GM23338 (cell line): ENCODE measurements at regions not wholly inside any gene's neighbourhood (a gene's known extent, or its start where the extent isn't known, plus 50 kb on each side); places are given as distances from the start of the nearest gene placed in this dataset.

Experiments used
- ATAC-seq: fragments of 200-7000 bp; cut with Tn5 transposase; 3 replicates; pipeline ENCODE4 v1.9.1; 2020
- DNase-seq: peaks from one replicate; pipeline ENCODE4 v3.0.0-alpha.2; 2015; ENCODE audit warnings: low spot score
- H2AFZ ChIP-seq: fragments of 200-600 bp; sonication (generic); 2 replicates; pipeline ENCODE4 v1.8.0; 2016; ENCODE audit warnings: antibody characterized with exemption, mild to moderate bottlenecking, moderate library complexity
- H3F3A ChIP-seq: fragments of 200-600 bp; sonication (generic); replicated peaks from 2 replicates; pipeline ENCODE4 v1.8.0; 2017; ENCODE audit warnings: antibody characterized with exemption, mixed run types, low read depth
- H3K27ac ChIP-seq: fragments of 200-600 bp; sonication (generic); 2 replicates; pipeline ENCODE4 v1.6.1; 2016; ENCODE audit warnings: low read depth
- H3K27me3 ChIP-seq: fragments of 200-600 bp; sonication (generic); 2 replicates; pipeline ENCODE4 v1.8.0; 2016; ENCODE audit warnings: mild to moderate bottlenecking, mixed run types, moderate library complexity; ENCODE audit not compliant: insufficient read depth
- H3K36me3 ChIP-seq: fragments of 200-600 bp; sonication (generic); 2 replicates; pipeline ENCODE4 v1.8.0; 2016; ENCODE audit warnings: mild to moderate bottlenecking; ENCODE audit not compliant: insufficient read depth
- H3K4me1 ChIP-seq: fragments of 200-600 bp; sonication (generic); 2 replicates; pipeline ENCODE4 v1.8.0; 2016; ENCODE audit warnings: mild to moderate bottlenecking, moderate library complexity; ENCODE audit not compliant: insufficient read depth
- H3K4me2 ChIP-seq: fragments of 200-600 bp; sonication (generic); 2 replicates; pipeline ENCODE4 v1.7.1; 2017; ENCODE audit warnings: mixed run types
- H3K4me3 ChIP-seq: fragments of 200-600 bp; sonication (generic); 2 replicates; pipeline ENCODE4 v1.6.1; 2016; ENCODE audit warnings: mixed run types
- H3K79me2 ChIP-seq: fragments of 200-600 bp; sonication (generic); replicated peaks from 2 replicates; pipeline ENCODE4 v1.8.0; 2017; ENCODE audit warnings: mild to moderate bottlenecking; ENCODE audit not compliant: insufficient read depth
- H3K9me2 ChIP-seq: fragments of 200-600 bp; sonication (generic); 2 replicates; pipeline ENCODE4 v1.8.0; 2017; ENCODE audit not compliant: insufficient read depth
- H4K20me1 ChIP-seq: fragments of 200-600 bp; sonication (generic); replicated peaks from 2 replicates; pipeline ENCODE4 v1.8.0; 2017; ENCODE audit warnings: mild to moderate bottlenecking; ENCODE audit not compliant: insufficient read depth
- H3K27ac Mint-ChIP-seq: 2 replicates; pipeline ENCODE4 v1.8.0; 2020; ENCODE audit warnings: inconsistent platforms, mild to moderate bottlenecking, moderate library complexity, mixed read lengths
- H3K27me3 Mint-ChIP-seq: 3 replicates; pipeline ENCODE4 v1.8.0; 2022; ENCODE audit warnings: low read depth, mild to moderate bottlenecking, moderate library complexity, mixed read lengths, inconsistent platforms; ENCODE audit not compliant: insufficient read depth, poor library complexity
- H3K36me3 Mint-ChIP-seq: 3 replicates; pipeline ENCODE4 v1.8.0; 2021; ENCODE audit warnings: low read depth, mild to moderate bottlenecking, inconsistent platforms, moderate library complexity, mixed read lengths
- H3K4me1 Mint-ChIP-seq: 3 replicates; pipeline ENCODE4 v1.8.0; 2020; ENCODE audit warnings: mild to moderate bottlenecking, inconsistent platforms, mixed read lengths
- H3K4me3 Mint-ChIP-seq: 3 replicates; pipeline ENCODE4 v1.8.0; 2021; ENCODE audit warnings: moderate library complexity, mild to moderate bottlenecking, inconsistent platforms, mixed read lengths
- H3K9me3 Mint-ChIP-seq: 3 replicates; pipeline ENCODE4 v1.8.0; 2020; ENCODE audit warnings: moderate library complexity, mild to moderate bottlenecking, inconsistent platforms, mixed read lengths
- CREB1 ChIP-seq: fragments of 250-450 bp; sonication (Bioruptor Pico); IDR thresholded peaks from 2 replicates; pipeline ENCODE4 v1.5.0; 2020; ENCODE audit warnings: low read depth, mild to moderate bottlenecking, moderate library complexity
- CTCF ChIP-seq, 2 experiments: fragments of 200-600 bp in 1 of 2; sonication (generic) in 1 of 2; conservative IDR thresholded peaks; 2 replicates each; pipeline versions ENCODE4 v1.5.1 to v1.6.1; 2016 to 2017; ENCODE audit warnings: antibody characterized with exemption in 2 of 2, low read depth in 2 of 2, mild to moderate bottlenecking in 2 of 2, moderate library complexity in 1 of 2
- ETS1 ChIP-seq: IDR thresholded peaks from 2 replicates; pipeline ENCODE4 v1.6.1; 2016; ENCODE audit warnings: antibody characterized with exemption
- EZH2 ChIP-seq: fragments of 200-600 bp; sonication (generic); IDR thresholded peaks from one replicate; pipeline ENCODE4 v1.8.0; 2017; ENCODE audit warnings: antibody characterized with exemption, mild to moderate bottlenecking, low read depth; ENCODE audit not compliant: unreplicated experiment
- EZH2phosphoT487 ChIP-seq: fragments of 200-600 bp; sonication (generic); IDR thresholded peaks from one replicate; pipeline ENCODE4 v1.8.1; 2018; ENCODE audit warnings: antibody characterized with exemption; ENCODE audit not compliant: unreplicated experiment
- JUNB ChIP-seq: IDR thresholded peaks from one replicate; pipeline ENCODE4 v1.6.1; 2016; ENCODE audit warnings: antibody characterized with exemption; ENCODE audit not compliant: unreplicated experiment
- NANOG ChIP-seq: IDR thresholded peaks from 2 replicates; pipeline ENCODE4 v1.6.1; 2016; ENCODE audit warnings: antibody characterized with exemption, borderline replicate concordance
- POLR2AphosphoS5 ChIP-seq: IDR thresholded peaks from 2 replicates; pipeline ENCODE4 v1.6.1; 2016; ENCODE audit warnings: antibody characterized with exemption, low read depth
- REST ChIP-seq: IDR thresholded peaks from one replicate; pipeline ENCODE4 v1.6.1; 2018; ENCODE audit warnings: antibody characterized with exemption; ENCODE audit not compliant: unreplicated experiment
- STAT1 ChIP-seq: IDR thresholded peaks from one replicate; pipeline ENCODE4 v1.6.1; 2016; ENCODE audit warnings: antibody characterized with exemption; ENCODE audit not compliant: unreplicated experiment
- ZNF114 ChIP-seq: fragments of 250-450 bp; sonication (Bioruptor Pico); IDR thresholded peaks from 2 replicates; pipeline ENCODE4 v1.5.0; 2020; ENCODE audit warnings: mild to moderate bottlenecking, moderate library complexity
- ZNF331 ChIP-seq: fragments of 250-450 bp; sonication (Bioruptor Pico); IDR thresholded peaks from 2 replicates; pipeline ENCODE4 v1.5.0; 2020; ENCODE audit warnings: low read depth, mild to moderate bottlenecking, moderate library complexity
- ZNF462 ChIP-seq: fragments of 250-450 bp; sonication (Bioruptor Pico); IDR thresholded peaks from 2 replicates; pipeline ENCODE4 v1.5.0; 2020; ENCODE audit warnings: mild to moderate bottlenecking, moderate library complexity

- H3K4me1 Mint-ChIP-seq, result peaks cover 14% of the 10 kb centered on the region; the same call in 2 of the 3 replicates
- no peak overlapping the region for H3K27ac ChIP-seq
- H3K27ac Mint-ChIP-seq, result no peak overlapping the region
- no peaks in the 10 kb centered on the region for H3K79me2 ChIP-seq
- H3K36me3 ChIP-seq, result no peaks in the 10 kb centered on the region
- no peaks in the 10 kb centered on the region for H4K20me1 ChIP-seq
- H3K9me2 ChIP-seq, result no peaks in the 10 kb centered on the region; the same call in 1 of the 2 replicates
- H3K4me3 ChIP-seq, result no peak overlapping the region
- H3K27me3 Mint-ChIP-seq, result no peaks in the 10 kb centered on the region
- no peak overlapping the region for H2AFZ ChIP-seq
- no peaks in the 10 kb centered on the region; the same call in 1 of the 3 replicates for H3K9me3 Mint-ChIP-seq
- H3K36me3 Mint-ChIP-seq, result no peaks in the 10 kb centered on the region
- no peak for TF ChIP-seq ZNF114 (CRISPR knock-in tag)
- TF ChIP-seq POLR2AphosphoS5, result no peak
- TF ChIP-seq EZH2phosphoT487, result no peak
- TF ChIP-seq NANOG, result no peak
- TF ChIP-seq STAT1, result no peak
- no peak for TF ChIP-seq CREB1 (CRISPR knock-in tag)
- no peak for TF ChIP-seq ETS1
- TF ChIP-seq JUNB, result no peak
- TF ChIP-seq REST, result no peak
- TF ChIP-seq CTCF (conservative IDR thresholded peaks at IDR 0.05; ENCODE audit: low read depth in 2 of 2), result no peak
- TF ChIP-seq ZNF331, result no peak
- TF ChIP-seq ZNF462 (CRISPR knock-in tag), result no peak
- TF ChIP-seq EZH2, result no peak
- H3K4me1 ChIP-seq, result peaks cover 8% of the 10 kb centered on the region; the same call in 1 of the 2 replicates
- H3K27me3 ChIP-seq, result no peaks in the 10 kb centered on the region
- DNase-seq (no peak), ATAC-seq (no peak)
- no peaks in the 10 kb centered on the region for H3F3A ChIP-seq
- no peak overlapping the region for H3K4me3 Mint-ChIP-seq
- no peak overlapping the region for H3K4me2 ChIP-seq
These were observed 276.4 kb downstream of the VRK1 start for GRCh38 chr14:97073622-97074021.
